ENCODE measurements at regions not wholly inside any gene's neighbourhood (a gene's known extent, or its start where the extent isn't known, plus 50 kb on each side); places are given as distances from the start of the nearest gene placed in this dataset.

DNA sequence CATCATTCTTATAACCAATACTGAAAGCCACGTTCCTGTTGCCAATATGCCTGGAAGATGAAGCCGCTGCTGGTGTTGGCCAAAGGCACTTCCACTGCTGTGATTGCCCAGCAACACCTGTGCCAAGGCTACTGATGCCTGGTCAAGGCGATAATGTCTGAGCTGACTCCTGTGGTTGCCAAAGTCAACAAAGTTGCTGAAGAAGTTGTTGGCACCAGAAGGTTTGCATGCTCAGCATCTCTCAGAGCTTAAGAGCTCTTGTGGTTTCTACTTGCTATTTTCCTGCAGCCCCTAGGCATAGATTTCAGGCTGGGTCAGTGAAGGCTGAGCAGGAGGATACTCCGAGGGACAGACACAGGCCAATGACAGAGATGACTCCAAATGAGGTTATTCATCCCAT, 63.4 kb upstream of the RAB3GAP2 start:
- TF ChIP-seq GATA2 (IDR thresholded peaks at IDR 0.05; ENCODE audit: low read depth, low read length): no peak
- no peak for TF ChIP-seq GATA3 (IDR thresholded peaks at IDR 0.05; ENCODE audit: low read depth, low read length)

Measured in SH-SY5Y (cell line).